Heart right ventricle (tissue), 16 donors: ENCODE measurements at regions not wholly inside any gene's neighbourhood (a gene's known extent, or its start where the extent isn't known, plus 50 kb on each side); places are given as distances from the start of the nearest gene placed in this dataset.

Experiments used
- ATAC-seq, 8 donors: fragments of 200-7000 bp; cut with Tn5 transposase; one replicate each; pipeline ENCODE4 v1.9.1; 2020; ENCODE audit warnings: mild to moderate bottlenecking in 8 of 8, moderate library complexity in 8 of 8, moderate number of reproducible peaks in 1 of 8
- DNase-seq, 2 donors: peaks; one replicate each; pipeline ENCODE4 v3.0.0-alpha.2; 2020
- H3K27ac ChIP-seq, 10 donors: fragments of 200-600 bp; sonication (generic) in 2 of 10; one replicate each; pipeline versions ENCODE4 v1.5.0 to v1.8.0; 2020 to 2022; ENCODE audit warnings: mild to moderate bottlenecking in 3 of 10
- H3K27me3 ChIP-seq, 7 donors: fragments of 200-600 bp; one replicate each; pipeline ENCODE4 v1.8.0; 2021 to 2022; ENCODE audit warnings: mild to moderate bottlenecking in 2 of 7
- H3K36me3 ChIP-seq, 9 donors: fragments of 200-600 bp; sonication (generic) in 1 of 9; one replicate each; pipeline versions ENCODE4 v1.5.0 to v1.8.0; 2020 to 2022; ENCODE audit warnings: mild to moderate bottlenecking in 2 of 9
- H3K4me1 ChIP-seq, 9 donors: fragments of 200-600 bp; sonication (generic) in 1 of 9; one replicate each; pipeline versions ENCODE4 v1.5.0 to v1.8.0; 2020 to 2022; ENCODE audit warnings: mild to moderate bottlenecking in 4 of 9
- H3K4me3 ChIP-seq, 10 donors: fragments of 200-600 bp; sonication (generic) in 2 of 10; one replicate each; pipeline versions ENCODE4 v1.5.0 to v1.8.0; 2020 to 2022; ENCODE audit warnings: mild to moderate bottlenecking in 7 of 10, moderate library complexity in 2 of 10
- H3K9me3 ChIP-seq, 11 donors: fragments of 200-600 bp in 10 of 11; sonication (generic) in 2 of 11; one replicate each; pipeline versions ENCODE4 v1.5.0 to v1.8.0; 2013 to 2022; ENCODE audit warnings: mild to moderate bottlenecking in 2 of 11, control low read depth in 1 of 11, moderate library complexity in 1 of 11
- WGBS, 2 donors: extraction: QIAGEN DNeasy Blood & Tissue Kit; methylation state at CpG; one replicate each; pipeline ENCODE4 v1.1.7; 2013; ENCODE audit warnings: inconsistent platforms in 1 of 2; 5-methylcytosine and 5-hydroxymethylcytosine counted together
- intact Hi-C, 10 donors: fragments of 100-400 bp; cut with DNase I; formaldehyde crosslinking; loops; one replicate each; pipeline versions ENCODE4 v1.11.1 to v1.14.2; 2022
- TF ChIP-seq, protein P1 (sequence below), 9 donors: fragments of 200-600 bp; sonication (generic) in 2 of 9; IDR thresholded peaks; one replicate each; pipeline versions ENCODE4 v1.5.0 to v1.8.0; 2021 to 2022; ENCODE audit warnings: antibody characterized with exemption in 9 of 9, mild to moderate bottlenecking in 5 of 9, moderate library complexity in 1 of 9
- donor health status: Arrhythmogenic right ventricular cardiomyopathy.
- donor health status: ischemic (EF 13 %, LVEDD 7.1; RV severe dilation, severe dysfunction).
- donor health status: healthy with polysubstance abuse.
- donor health status: DM: no; HTN: yes; CAD: no.
- donor health status: DM: no; HTN: no; CAD: no.
- donor health status: ischemic (EF 25% LVEDD 6.9; RV normal size, moderate dysfunction).
- donor health status: ischemic (EF 25% LVEDD 5.7; RV mildly dilated, moderate dysfunction).
- donor health status: healthy.
- donor health status: DM: yes; HTN: yes; CAD: no.
- donor health status: Ischemic cardiomyopathy.
- donor health status: ischemic (EF 35%, LVEDD 5.7; RV mildly dilated, moderate dysfunction).
- donor health status: nonischemic (EF 11% LVEDD 7.7; RV severe dilation, severe dysfunction).
- donor health status: DM: yes; HTN: yes; CAD: no.
- donor health status: PGD.
- donor health status: ischemic (EF 29% LVEDD 5.4; RV normal size, mild dysfunction).
- donor health status: nonischemic (EF 23%, LVEDD 6.1; RV moderate dilation, normal function).

- peaks cover 0 to 26% (median 0%) of the 10 kb centered on the region in 11 donors for H3K9me3 ChIP-seq
- ATAC-seq: no peak
- no peak for DNase-seq
- peaks cover 0 to 9% (median 0%) of the 10 kb centered on the region in 9 donors for H3K4me1 ChIP-seq
- H3K27ac ChIP-seq: no peak overlapping the region
- intact Hi-C loops: no loop called here
- TF ChIP-seq, protein P1, sequence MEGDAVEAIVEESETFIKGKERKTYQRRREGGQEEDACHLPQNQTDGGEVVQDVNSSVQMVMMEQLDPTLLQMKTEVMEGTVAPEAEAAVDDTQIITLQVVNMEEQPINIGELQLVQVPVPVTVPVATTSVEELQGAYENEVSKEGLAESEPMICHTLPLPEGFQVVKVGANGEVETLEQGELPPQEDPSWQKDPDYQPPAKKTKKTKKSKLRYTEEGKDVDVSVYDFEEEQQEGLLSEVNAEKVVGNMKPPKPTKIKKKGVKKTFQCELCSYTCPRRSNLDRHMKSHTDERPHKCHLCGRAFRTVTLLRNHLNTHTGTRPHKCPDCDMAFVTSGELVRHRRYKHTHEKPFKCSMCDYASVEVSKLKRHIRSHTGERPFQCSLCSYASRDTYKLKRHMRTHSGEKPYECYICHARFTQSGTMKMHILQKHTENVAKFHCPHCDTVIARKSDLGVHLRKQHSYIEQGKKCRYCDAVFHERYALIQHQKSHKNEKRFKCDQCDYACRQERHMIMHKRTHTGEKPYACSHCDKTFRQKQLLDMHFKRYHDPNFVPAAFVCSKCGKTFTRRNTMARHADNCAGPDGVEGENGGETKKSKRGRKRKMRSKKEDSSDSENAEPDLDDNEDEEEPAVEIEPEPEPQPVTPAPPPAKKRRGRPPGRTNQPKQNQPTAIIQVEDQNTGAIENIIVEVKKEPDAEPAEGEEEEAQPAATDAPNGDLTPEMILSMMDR (IDR thresholded peaks at IDR 0.05): no peak
- H3K27me3 ChIP-seq: no peaks in the 10 kb centered on the region
- no peak overlapping the region for H3K4me3 ChIP-seq
- 97% methylated on average over 1 of the region's 1 CpG for WGBS, 2 donors
- no peaks in the 10 kb centered on the region for H3K36me3 ChIP-seq
Observed at GRCh38 chr6:140228491-140228890, 854.0 kb upstream of the CITED2 start.

GRCh38 chr6:140226637-140227036 lies 852.2 kb upstream of the CITED2 start:
- TF ChIP-seq, protein P1 (IDR thresholded peaks at IDR 0.05): no peak
- H3K4me3 ChIP-seq: no peak overlapping the region
- ATAC-seq (no peak), DNase-seq (no peak)
- H3K27ac ChIP-seq: no peak overlapping the region
- H3K9me3 ChIP-seq: peaks cover 0 to 7% (median 0%) of the 10 kb centered on the region in 11 donors
- H3K27me3 ChIP-seq: no peaks in the 10 kb centered on the region
- H3K4me1 ChIP-seq: peaks cover 0 to 9% (median 0%) of the 10 kb centered on the region in 9 donors
- intact Hi-C loops: no loop called here
- no peaks in the 10 kb centered on the region for H3K36me3 ChIP-seq

- no peak overlapping the region for H3K27ac ChIP-seq
- H3K27me3 ChIP-seq: no peaks in the 10 kb centered on the region
- no peak for DNase-seq
- intact Hi-C loops: no loop called here
- WGBS, 2 donors: 64 to 89% methylated on average over 2 of the region's 2 CpGs
- H3K9me3 ChIP-seq: no peaks in the 10 kb centered on the region
- H3K4me1 ChIP-seq: peaks cover 0 to 9% (median 0%) of the 10 kb centered on the region in 9 donors
- no peak for ATAC-seq
- no peak overlapping the region for H3K4me3 ChIP-seq
- no peaks in the 10 kb centered on the region for H3K36me3 ChIP-seq
- TF ChIP-seq, protein P1 (IDR thresholded peaks at IDR 0.05): no peak
Observed at GRCh38 chr6:140225701-140226436, 851.4 kb upstream of the CITED2 start.

GRCh38 chr6:140217283-140217682 lies 842.8 kb upstream of the CITED2 start:
- H3K36me3 ChIP-seq: no peaks in the 10 kb centered on the region
- DNase-seq (no peak), ATAC-seq (no peak)
- no peak overlapping the region for H3K27ac ChIP-seq
- TF ChIP-seq, protein P1 (IDR thresholded peaks at IDR 0.05): no peak
- no peak overlapping the region for H3K4me3 ChIP-seq
- intact Hi-C loops: no loop called here
- no peaks in the 10 kb centered on the region for H3K27me3 ChIP-seq
- H3K9me3 ChIP-seq: peaks cover 0 to 47% (median 18%) of the 10 kb centered on the region in 11 donors
- H3K4me1 ChIP-seq: no peaks in the 10 kb centered on the region
